PC-9 (cell line): ENCODE measurements at regions not wholly inside any gene's neighbourhood (a gene's known extent, or its start where the extent isn't known, plus 50 kb on each side); places are given as distances from the start of the nearest gene placed in this dataset.
A peak's percentile ranks its signal among the peaks of the same experiment; 100 is the strongest.

ENCODE experiments used
- BruUV-seq: library from RNA; stranded (reverse); fragments of 400-500 nt; replicated peaks from 2 replicates; lab custom pipeline; 2021; lab: Mats Ljungman, UMichigan
- CTCF ChIA-PET: fragments of 300-600 bp; sonication (Branson Sonifier 250); formaldehyde crosslinking; loops from one replicate; lab custom pipeline; 2022; ENCODE audit warnings: antibody characterized with exemption; lab: Charles Lee
- POLR2A ChIA-PET: fragments of 300-600 bp; sonication (Branson Sonifier 250); formaldehyde crosslinking; loops from one replicate; lab custom pipeline; 2022; ENCODE audit warnings: antibody characterized with exemption; ENCODE audit not compliant: unreplicated experiment; lab: Charles Lee
- DNase-seq, 2 experiments: peaks; one replicate each; pipeline versions ENCODE4 v3.0.0 to v3.0.0-alpha.2; 2015 to 2022; ENCODE audit warnings: mixed read lengths in 1 of 2
- H2AFZ ChIP-seq: fragments of 200-600 bp; sonication (generic); 2 replicates; pipeline ENCODE4 v1.8.1; 2017; ENCODE audit warnings: antibody characterized with exemption
- H3F3A ChIP-seq: fragments of 200-600 bp; sonication (generic); 2 replicates; pipeline ENCODE4 v1.8.1; 2017; ENCODE audit warnings: antibody characterized with exemption, mild to moderate bottlenecking, low read depth; ENCODE audit not compliant: insufficient read depth
- H3K27ac ChIP-seq: fragments of 200-600 bp; sonication (generic); 2 replicates; pipeline ENCODE4 v1.6.1; 2016; ENCODE audit warnings: mixed run types
- H3K27me3 ChIP-seq: fragments of 200-600 bp; sonication (generic); 2 replicates; pipeline ENCODE4 v1.6.1; 2016; ENCODE audit warnings: low read depth, mixed run types; ENCODE audit not compliant: insufficient read depth
- H3K36me3 ChIP-seq: fragments of 200-600 bp; sonication (generic); 2 replicates; pipeline ENCODE4 v1.6.1; 2016; ENCODE audit warnings: low read depth, mixed run types
- H3K4me1 ChIP-seq: fragments of 200-600 bp; sonication (generic); replicated peaks from 2 replicates; pipeline ENCODE4 v1.6.1; 2016; ENCODE audit warnings: mixed run types; ENCODE audit not compliant: insufficient read depth
- H3K4me2 ChIP-seq: fragments of 200-600 bp; sonication (generic); 2 replicates; pipeline ENCODE4 v1.6.1; 2017; ENCODE audit warnings: mixed run types
- H3K4me3 ChIP-seq: fragments of 200-600 bp; sonication (generic); 2 replicates; pipeline ENCODE4 v1.6.1; 2016; ENCODE audit warnings: mixed run types
- H3K79me2 ChIP-seq: fragments of 200-600 bp; sonication (generic); 2 replicates; pipeline ENCODE4 v1.6.1; 2017; ENCODE audit warnings: low read depth, mixed run types
- H3K9me2 ChIP-seq: fragments of 200-600 bp; sonication (generic); 2 replicates; pipeline ENCODE4 v1.8.1; 2017; ENCODE audit warnings: mild to moderate bottlenecking; ENCODE audit not compliant: insufficient read depth
- H3K9me3 ChIP-seq: fragments of 200-600 bp; sonication (generic); 2 replicates; pipeline ENCODE4 v1.8.1; 2016; ENCODE audit warnings: low read depth; ENCODE audit not compliant: insufficient read depth
- H4K20me1 ChIP-seq: fragments of 200-600 bp; sonication (generic); 2 replicates; pipeline ENCODE4 v1.8.1; 2017; ENCODE audit not compliant: insufficient read depth
- CTCF ChIP-seq: fragments of 200-600 bp; sonication (generic); conservative IDR thresholded peaks from 2 replicates; pipeline ENCODE4 v1.6.1; 2017; ENCODE audit warnings: mixed run types, antibody characterized with exemption, mild to moderate bottlenecking, moderate library complexity
- EZH2 ChIP-seq: fragments of 200-600 bp; sonication (generic); IDR thresholded peaks from 2 replicates; pipeline ENCODE4 v1.8.0; 2017; ENCODE audit warnings: antibody characterized with exemption, low read depth
- intact Hi-C: fragments of 100-400 bp; cut with micrococcal nuclease; formaldehyde crosslinking; loops from one replicate; pipeline ENCODE4 v1.10.0; 2022; ENCODE audit not compliant: unreplicated experiment

GRCh38 chr11:129249351-129249750, 57.2 kb upstream of the ARHGAP32 start:
- no peak overlapping the region for H3K27ac ChIP-seq
- DNase-seq, result no peak

GRCh38 chr11:129248618-129249017, 56.5 kb upstream of the ARHGAP32 start:
- Histone ChIP-seq H3K4me1 (0 out of 2 replicates have a peak, but pooled peaks cover 6% of the 10 kb centered on the region), H2AFZ (no peak overlapping the region), H3K27me3 (no peaks in the 10 kb centered on the region), H3F3A (no peaks in the 10 kb centered on the region), H3K79me2 (peaks cover 50% of the 10 kb centered on the region), H4K20me1 (no peaks in the 10 kb centered on the region), H3K9me3 (0 out of 2 replicates have a peak, but pooled peaks cover 3% of the 10 kb centered on the region), H3K4me2 (no peak overlapping the region), H3K9me2 (peaks cover 3% of the 10 kb centered on the region; the same call in 1 of the 2 replicates), H3K4me3 (no peak overlapping the region), H3K27ac (no peak overlapping the region), H3K36me3 (no peaks in the 10 kb centered on the region)
- BruUV-seq, result no TSS peak
- ChIA-PET POLR2A (no interaction called here), CTCF (interaction anchor here (0.6 kb wide), 1 partner anchor 67 kb away, joined by 3 read pairs; no protein-coding TSS in a partner anchor)
- TF ChIP-seq CTCF, result no peak
- no peak for TF ChIP-seq EZH2
- DNase-seq, result no peak
- intact Hi-C loops, result no loop called here

More at GRCh38 chr11:129249351-129249750, 57.2 kb upstream of the ARHGAP32 start:
- TF ChIP-seq EZH2 (no peak), CTCF (no peak)
- H3F3A ChIP-seq, result no peaks in the 10 kb centered on the region
- ChIA-PET POLR2A (no interaction called here), CTCF (interaction anchor here (0.6 kb wide), 1 partner anchor 67 kb away, joined by 3 read pairs; no protein-coding TSS in a partner anchor)
- H4K20me1 ChIP-seq, result no peaks in the 10 kb centered on the region
- H3K79me2 ChIP-seq, result peaks cover 49% of the 10 kb centered on the region
- no peak overlapping the region for H3K4me3 ChIP-seq
- H2AFZ ChIP-seq, result no peak overlapping the region
- BruUV-seq, result no TSS peak
- no peak overlapping the region for H3K4me2 ChIP-seq
- H3K4me1 ChIP-seq, result 0 out of 2 replicates have a peak, but pooled peaks cover 6% of the 10 kb centered on the region
- H3K27me3 ChIP-seq, result no peaks in the 10 kb centered on the region
- H3K36me3 ChIP-seq, result no peaks in the 10 kb centered on the region
- 0 out of 2 replicates have a peak, but pooled peaks cover under 1% of the 10 kb centered on the region for H3K9me2 ChIP-seq
- intact Hi-C loops, result no loop called here
- 0 out of 2 replicates have a peak, but pooled peaks cover 3% of the 10 kb centered on the region for H3K9me3 ChIP-seq

- no peak overlapping the region for H2AFZ ChIP-seq
- H3K27ac ChIP-seq, result no peak overlapping the region
- no peaks in the 10 kb centered on the region for H3K27me3 ChIP-seq
- peaks cover 59% of the 10 kb centered on the region for H3K79me2 ChIP-seq
- TF ChIP-seq CTCF (no peak), EZH2 (no peak)
- H3K9me3 ChIP-seq, result 0 out of 2 replicates have a peak, but pooled peaks cover 3% of the 10 kb centered on the region
- 0 out of 2 replicates have a peak, but pooled peaks cover 6% of the 10 kb centered on the region for H3K4me1 ChIP-seq
- H3K4me3 ChIP-seq, result no peak overlapping the region
- BruUV-seq, result no TSS peak
- ChIA-PET CTCF (no interaction called here), POLR2A (no interaction called here)
- intact Hi-C loops, result no loop called here
- H3K9me2 ChIP-seq, result peaks cover 10% of the 10 kb centered on the region; the same call in 1 of the 2 replicates
- DNase-seq, result peak in 1 of 2 experiments; percentile 40
- H4K20me1 ChIP-seq, result no peaks in the 10 kb centered on the region
- H3K4me2 ChIP-seq, result no peak overlapping the region
- H3K36me3 ChIP-seq, result no peaks in the 10 kb centered on the region
- H3F3A ChIP-seq, result no peaks in the 10 kb centered on the region
These were observed 55.0 kb upstream of the ARHGAP32 start for GRCh38 chr11:129247135-129247534.
